Brain microvascular endothelial cell (primary cell): ENCODE measurements at regions not wholly inside any gene's neighbourhood (a gene's known extent, or its start where the extent isn't known, plus 50 kb on each side); places are given as distances from the start of the nearest gene placed in this dataset.
"Not testable (repeated sequence)": the region's sequence is repeated elsewhere in the genome, so short reads cannot be mapped to it uniquely, and the experiment has no call there.

Experiments used
- DNase-seq: peaks from one replicate; pipeline ENCODE4 v3.0.0-alpha.2; 2020
- H3K27ac ChIP-seq: fragments of 250-450 bp; sonication (Bioruptor Pico); 2 replicates; pipeline ENCODE4 v1.5.1; 2020; ENCODE audit warnings: mild to moderate bottlenecking, moderate library complexity
- H3K27me3 ChIP-seq: fragments of 250-450 bp; sonication (Bioruptor Pico); replicated peaks from 2 replicates; pipeline ENCODE4 v1.5.1; 2020; ENCODE audit warnings: mild to moderate bottlenecking
- H3K36me3 ChIP-seq: fragments of 250-450 bp; sonication (Bioruptor Pico); replicated peaks from 2 replicates; pipeline ENCODE4 v1.5.1; 2020; ENCODE audit warnings: mild to moderate bottlenecking
- H3K4me3 ChIP-seq: 2 replicates; pipeline ENCODE4 v1.5.1; 2011; ENCODE audit warnings: low read depth, mild to moderate bottlenecking, control low read depth, low read length, moderate library complexity
- in situ Hi-C: cut with HindIII; loops from 2 replicates; pipeline ENCODE4 v1.10.0; 2017; ENCODE audit warnings: low sequenced_read_pairs, low pct_ligation_motif_present
- TF ChIP-seq, protein P1 (sequence below): IDR thresholded peaks from 2 replicates; pipeline ENCODE4 v1.5.1; 2011; ENCODE audit warnings: low read depth, mild to moderate bottlenecking, moderate library complexity, low read length, control low read depth, inconsistent platforms; ENCODE audit errors: missing control alignments

DNA sequence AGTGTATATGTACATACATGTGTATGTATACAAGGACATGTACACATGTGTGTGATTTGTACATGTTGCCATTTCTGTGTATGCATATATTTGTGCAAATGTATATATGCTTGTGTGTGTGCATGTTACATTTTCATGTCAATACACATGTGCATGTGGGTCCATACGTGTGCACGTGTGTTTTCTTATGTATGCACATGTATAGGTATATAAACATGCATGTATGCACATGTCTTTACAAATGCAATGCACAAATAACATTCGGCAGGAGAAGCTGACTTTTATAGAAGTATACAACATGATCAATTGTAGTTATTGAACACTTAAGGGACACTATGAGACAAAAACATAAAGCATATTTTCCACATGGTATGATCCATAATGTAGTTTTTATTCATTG is 307.4 kb upstream of the SEMA3C start:
- in situ Hi-C loops = no loop called here
- Histone ChIP-seq H3K36me3 (no peaks in the 10 kb centered on the region), H3K27ac (no peak overlapping the region), H3K27me3 (no peaks in the 10 kb centered on the region), H3K4me3 (no peak overlapping the region)
- TF ChIP-seq, protein P1, sequence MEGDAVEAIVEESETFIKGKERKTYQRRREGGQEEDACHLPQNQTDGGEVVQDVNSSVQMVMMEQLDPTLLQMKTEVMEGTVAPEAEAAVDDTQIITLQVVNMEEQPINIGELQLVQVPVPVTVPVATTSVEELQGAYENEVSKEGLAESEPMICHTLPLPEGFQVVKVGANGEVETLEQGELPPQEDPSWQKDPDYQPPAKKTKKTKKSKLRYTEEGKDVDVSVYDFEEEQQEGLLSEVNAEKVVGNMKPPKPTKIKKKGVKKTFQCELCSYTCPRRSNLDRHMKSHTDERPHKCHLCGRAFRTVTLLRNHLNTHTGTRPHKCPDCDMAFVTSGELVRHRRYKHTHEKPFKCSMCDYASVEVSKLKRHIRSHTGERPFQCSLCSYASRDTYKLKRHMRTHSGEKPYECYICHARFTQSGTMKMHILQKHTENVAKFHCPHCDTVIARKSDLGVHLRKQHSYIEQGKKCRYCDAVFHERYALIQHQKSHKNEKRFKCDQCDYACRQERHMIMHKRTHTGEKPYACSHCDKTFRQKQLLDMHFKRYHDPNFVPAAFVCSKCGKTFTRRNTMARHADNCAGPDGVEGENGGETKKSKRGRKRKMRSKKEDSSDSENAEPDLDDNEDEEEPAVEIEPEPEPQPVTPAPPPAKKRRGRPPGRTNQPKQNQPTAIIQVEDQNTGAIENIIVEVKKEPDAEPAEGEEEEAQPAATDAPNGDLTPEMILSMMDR = no peak
- DNase-seq = no peak

DNA sequence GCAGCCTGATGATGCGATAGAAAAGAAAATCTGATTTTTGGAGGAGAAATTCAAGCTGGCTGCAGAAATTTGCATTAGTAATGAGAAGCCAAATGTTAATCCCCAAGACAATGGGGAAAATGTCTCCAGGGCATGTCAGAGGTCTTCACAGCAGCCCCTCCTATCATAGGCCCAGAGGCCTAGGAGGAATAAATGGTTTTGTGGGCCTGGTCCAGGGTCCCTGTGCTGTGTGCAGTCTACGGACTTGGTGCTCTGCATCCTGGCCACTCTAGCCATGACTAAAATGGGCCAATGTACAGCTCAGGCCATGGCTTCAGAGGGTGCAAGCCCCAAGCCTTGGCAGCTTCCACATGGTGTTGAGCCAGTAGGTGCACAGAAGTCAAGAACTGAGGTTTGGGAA is 303.8 kb upstream of the SEMA3C start:
- H3K36me3 ChIP-seq, H3K4me3 ChIP-seq, H3K27ac ChIP-seq, in situ Hi-C loops, H3K27me3 ChIP-seq, DNase-seq: not testable (repeated sequence)

DNA sequence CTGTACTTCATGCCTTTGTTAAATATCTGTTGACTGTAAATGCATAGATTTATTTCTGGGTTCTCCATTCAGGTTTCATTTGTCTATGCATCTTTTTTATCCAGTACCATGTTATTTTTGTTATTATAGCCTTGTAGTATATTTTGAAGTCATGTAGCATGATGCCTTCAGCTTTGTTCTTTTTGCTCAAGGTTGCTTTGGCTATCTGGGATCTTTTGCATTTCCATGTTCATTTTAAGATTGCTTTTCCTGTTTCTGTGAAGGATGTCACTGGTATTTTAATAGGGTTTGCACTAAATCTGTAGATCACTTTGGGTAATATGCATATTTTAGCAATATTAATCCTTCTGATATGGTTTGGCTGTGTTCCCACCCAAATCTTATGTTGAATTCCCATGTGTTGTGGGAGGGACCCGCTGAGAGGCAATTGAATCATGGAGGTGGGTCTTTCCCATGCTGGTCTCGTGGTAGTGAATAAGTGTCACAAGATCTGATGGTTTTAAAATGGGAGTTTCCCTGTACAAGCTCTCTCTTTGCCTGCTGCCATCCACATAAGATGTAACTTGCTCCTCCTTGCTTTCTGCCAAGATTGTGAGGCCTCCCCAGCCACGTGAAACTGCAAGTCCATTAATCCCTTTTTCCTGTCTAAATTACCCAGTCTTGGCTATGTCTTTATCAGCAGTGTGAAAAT is 302.8 kb upstream of the SEMA3C start:
- H3K36me3 ChIP-seq = no peaks in the 10 kb centered on the region
- no peaks in the 10 kb centered on the region for H3K27me3 ChIP-seq
- in situ Hi-C loops = no loop called here
- H3K27ac ChIP-seq = no peak overlapping the region
- H3K4me3 ChIP-seq = no peak overlapping the region
- TF ChIP-seq, protein P1 = no peak
- DNase-seq = no peak

DNA sequence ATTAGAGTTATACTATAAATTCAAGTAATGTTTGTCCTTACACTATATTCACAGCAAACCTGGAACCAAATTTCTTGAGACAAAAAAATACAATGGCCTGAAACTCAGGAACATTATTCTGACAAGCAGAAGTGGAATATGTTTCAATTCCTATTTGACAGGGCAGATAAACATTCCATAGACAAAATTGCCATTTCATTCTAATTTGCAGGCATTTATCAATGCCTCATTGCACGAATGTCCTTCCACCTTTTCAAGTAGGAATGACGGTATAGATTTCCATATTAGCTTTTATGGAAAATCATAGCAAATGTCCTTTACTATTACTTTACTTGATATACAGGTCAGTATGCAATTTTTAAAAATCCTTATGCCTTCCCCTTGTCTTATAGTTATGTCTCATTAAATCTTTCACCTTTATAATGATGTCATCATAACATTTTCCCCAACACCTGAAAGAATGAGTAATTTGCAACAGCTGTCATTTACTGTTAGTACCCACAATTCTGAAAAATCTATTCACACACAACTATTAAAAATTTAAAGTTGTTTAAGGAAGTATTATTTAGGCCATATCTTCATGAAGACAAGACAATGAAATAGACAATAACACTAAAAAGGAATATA is 299.7 kb upstream of the SEMA3C start:
- H3K27me3 ChIP-seq = no peaks in the 10 kb centered on the region
- TF ChIP-seq, protein P1 = no peak
- no peak for DNase-seq
- H3K27ac ChIP-seq = no peak overlapping the region
- in situ Hi-C loops = no loop called here
- H3K36me3 ChIP-seq = no peaks in the 10 kb centered on the region
- H3K4me3 ChIP-seq = no peak overlapping the region

DNA sequence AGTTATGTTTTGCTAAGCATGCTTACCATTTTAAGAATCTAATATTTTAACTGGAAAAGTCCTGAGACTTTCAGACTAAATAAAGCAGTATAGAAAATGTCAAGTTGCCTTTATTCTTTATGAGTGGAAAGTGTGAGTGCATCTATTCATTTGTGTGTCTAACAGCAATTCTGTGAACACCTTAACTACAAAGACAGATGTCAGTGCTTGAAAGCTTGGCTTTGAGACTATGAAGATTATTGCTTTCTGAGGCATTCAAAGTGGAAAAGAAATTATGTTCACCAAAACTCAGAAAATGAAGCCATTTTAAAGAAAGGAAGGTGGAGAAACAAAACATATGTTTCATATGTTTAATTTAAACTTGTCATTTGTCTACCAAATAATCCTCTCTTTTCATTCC is 294.5 kb upstream of the SEMA3C start:
- no peak for DNase-seq
- in situ Hi-C loops = no loop called here
- Histone ChIP-seq H3K27ac (no peak overlapping the region), H3K36me3 (no peaks in the 10 kb centered on the region), H3K27me3 (no peaks in the 10 kb centered on the region), H3K4me3 (no peak overlapping the region)
- TF ChIP-seq, protein P1 = no peak

DNA sequence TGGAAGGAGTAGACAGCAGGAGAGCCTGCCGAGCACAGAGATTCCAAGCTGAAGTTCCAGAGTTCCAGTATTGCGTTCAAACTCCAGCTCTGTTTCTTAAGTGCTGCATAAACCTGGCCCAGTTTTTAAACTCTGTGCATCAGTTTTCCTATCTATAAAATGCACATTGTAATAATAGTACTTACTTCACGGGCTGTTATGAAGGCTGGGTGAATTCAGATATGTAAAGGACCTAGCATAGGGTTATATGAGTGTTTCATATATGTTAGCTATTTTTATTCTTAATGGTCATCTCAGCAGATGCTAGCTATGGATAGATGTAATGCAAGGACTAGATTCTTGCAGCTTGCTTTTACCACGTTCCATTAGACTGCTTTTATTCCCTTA is 293.1 kb upstream of the SEMA3C start:
- in situ Hi-C loops = no loop called here
- Histone ChIP-seq H3K36me3 (no peaks in the 10 kb centered on the region), H3K27me3 (no peaks in the 10 kb centered on the region), H3K4me3 (no peak overlapping the region), H3K27ac (no peak overlapping the region)
- no peak for DNase-seq
- TF ChIP-seq, protein P1 = no peak
